HG03469 (cell line): ENCODE measurements at regions not wholly inside any gene's neighbourhood (a gene's known extent, or its start where the extent isn't known, plus 50 kb on each side); places are given as distances from the start of the nearest gene placed in this dataset.
"Not testable (repeated sequence)": the region's sequence is repeated elsewhere in the genome, so short reads cannot be mapped to it uniquely, and the experiment has no call there.

Source experiments
- ATAC-seq: cut with Tn5 transposase; IDR thresholded peaks from one replicate; pipeline ENCODE4 v1.9.1; 2021; ENCODE audit warnings: mild to moderate bottlenecking, moderate library complexity, moderate number of reproducible peaks; ENCODE audit not compliant: unreplicated experiment

- ATAC-seq: no peak
These were observed 172.1 kb downstream of the GOLGA6L6 start for GRCh38 chr15:20369500-20369899.

- no peak for ATAC-seq
These were observed 172.6 kb downstream of the GOLGA6L6 start for GRCh38 chr15:20368974-20369373.

GRCh38 chr15:20367093-20367492 lies 174.5 kb downstream of the GOLGA6L6 start:
- no peak for ATAC-seq

- not testable (repeated sequence) for ATAC-seq
These were observed 178.0 kb downstream of the GOLGA6L6 start for GRCh38 chr15:20363591-20363990.

- ATAC-seq: no peak
These were observed 180.5 kb downstream of the GOLGA6L6 start for GRCh38 chr15:20361091-20361490.

GRCh38 chr15:20358779-20359414 lies 182.7 kb downstream of the GOLGA6L6 start:
- no peak for ATAC-seq

- no peak for ATAC-seq
These were observed 183.4 kb downstream of the GOLGA6L6 start for GRCh38 chr15:20358066-20358778.

GRCh38 chr15:20357481-20358065 lies 184.0 kb downstream of the GOLGA6L6 start:
- ATAC-seq: no peak

GRCh38 chr15:20356911-20357480 lies 184.6 kb downstream of the GOLGA6L6 start:
- ATAC-seq: no peak

- peak; percentile 50 for ATAC-seq
These were observed 185.1 kb downstream of the GOLGA6L6 start for GRCh38 chr15:20356444-20356910.

- ATAC-seq: no peak
These were observed 186.2 kb downstream of the GOLGA6L6 start for GRCh38 chr15:20355256-20355868.

GRCh38 chr15:20354884-20355223 lies 186.7 kb downstream of the GOLGA6L6 start:
- not testable (repeated sequence) for ATAC-seq

- no peak for ATAC-seq
These were observed 187.4 kb downstream of the GOLGA6L6 start for GRCh38 chr15:20353966-20354883.

- ATAC-seq: no peak
These were observed 189.1 kb downstream of the GOLGA6L6 start for GRCh38 chr15:20352241-20353200.

GRCh38 chr15:20351448-20351971 lies 190.1 kb downstream of the GOLGA6L6 start:
- ATAC-seq: no peak

- no peak for ATAC-seq
These were observed 191.7 kb downstream of the GOLGA6L6 start for GRCh38 chr15:20349774-20350498.

GRCh38 chr15:20348900-20349773 lies 192.5 kb downstream of the GOLGA6L6 start:
- no peak for ATAC-seq
